Suppressor macrophage treated with lipopolysaccharide for 4 hours (primary cell): ENCODE measurements at regions not wholly inside any gene's neighbourhood (a gene's known extent, or its start where the extent isn't known, plus 50 kb on each side); places are given as distances from the start of the nearest gene placed in this dataset.
"Not testable (repeated sequence)": the region's sequence is repeated elsewhere in the genome, so short reads cannot be mapped to it uniquely, and the experiment has no call there.

Experiments
- DNase-seq: peaks from one replicate; pipeline ENCODE4 v3.0.0-alpha.2; 2020

DNA sequence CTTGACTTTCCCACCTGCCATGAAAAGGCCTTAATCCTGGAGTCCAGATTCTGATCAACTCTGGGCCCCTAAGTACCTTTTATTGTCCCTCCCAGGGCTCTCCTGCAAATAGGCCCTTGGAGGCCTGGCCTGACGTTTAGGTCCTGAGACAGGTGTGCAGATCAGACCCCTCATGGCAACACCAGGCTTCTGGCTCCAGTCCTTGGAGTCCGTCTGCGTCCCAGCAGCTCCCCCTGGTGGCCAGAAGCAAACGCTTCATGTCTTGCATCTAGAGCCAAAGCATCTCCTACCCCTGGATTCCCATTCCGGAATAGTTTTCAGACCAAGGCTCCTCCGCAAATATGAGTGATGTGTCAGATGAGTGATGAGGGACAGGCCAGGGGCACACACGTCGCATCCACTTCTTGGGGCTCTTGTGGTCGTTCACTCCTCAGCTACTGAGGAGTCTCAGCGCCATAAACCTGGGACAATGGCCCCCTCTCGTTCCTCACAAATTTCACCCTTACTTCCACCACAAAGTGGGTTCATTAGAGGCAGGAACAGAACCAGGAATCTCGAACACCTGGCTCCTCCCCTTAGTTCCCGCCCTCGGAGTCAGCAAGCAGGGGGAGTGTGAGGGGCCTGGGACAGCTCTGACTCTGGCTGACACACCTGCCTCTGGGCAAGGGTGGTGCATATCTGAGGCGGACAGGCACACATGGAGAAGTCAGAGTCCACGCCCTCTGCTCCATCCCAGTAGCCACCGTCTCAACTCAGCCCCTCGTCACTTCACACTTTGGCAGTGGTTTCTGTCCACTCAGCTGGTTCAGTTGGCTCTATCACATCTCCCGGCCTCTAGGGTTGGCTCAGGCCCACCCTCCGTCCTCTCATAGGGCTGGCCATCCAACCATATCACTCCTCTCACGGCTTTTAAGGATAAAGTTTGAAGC lies 77.9 kb upstream of the PWP1 start:
- DNase-seq = peak; percentile 87

DNA sequence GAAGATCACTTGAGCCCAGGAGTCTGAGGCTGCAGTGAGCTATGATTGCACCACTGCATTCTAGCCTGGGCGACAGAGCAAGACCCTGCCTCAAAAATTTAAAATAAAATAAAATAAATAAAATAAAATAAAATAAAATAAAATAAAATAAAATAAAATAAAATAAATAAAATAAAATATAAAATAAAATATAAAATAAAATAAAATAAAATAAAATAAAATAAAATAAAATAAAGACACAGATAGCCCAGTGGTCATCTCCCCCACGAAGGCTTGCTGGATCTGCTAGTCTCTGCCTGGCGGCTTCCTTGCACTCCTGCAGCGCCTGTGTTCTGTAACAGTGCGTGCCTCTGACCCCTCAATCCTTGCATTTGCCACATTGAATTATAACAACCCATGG lies 76.8 kb upstream of the PWP1 start:
- DNase-seq = not testable (repeated sequence)

DNA sequence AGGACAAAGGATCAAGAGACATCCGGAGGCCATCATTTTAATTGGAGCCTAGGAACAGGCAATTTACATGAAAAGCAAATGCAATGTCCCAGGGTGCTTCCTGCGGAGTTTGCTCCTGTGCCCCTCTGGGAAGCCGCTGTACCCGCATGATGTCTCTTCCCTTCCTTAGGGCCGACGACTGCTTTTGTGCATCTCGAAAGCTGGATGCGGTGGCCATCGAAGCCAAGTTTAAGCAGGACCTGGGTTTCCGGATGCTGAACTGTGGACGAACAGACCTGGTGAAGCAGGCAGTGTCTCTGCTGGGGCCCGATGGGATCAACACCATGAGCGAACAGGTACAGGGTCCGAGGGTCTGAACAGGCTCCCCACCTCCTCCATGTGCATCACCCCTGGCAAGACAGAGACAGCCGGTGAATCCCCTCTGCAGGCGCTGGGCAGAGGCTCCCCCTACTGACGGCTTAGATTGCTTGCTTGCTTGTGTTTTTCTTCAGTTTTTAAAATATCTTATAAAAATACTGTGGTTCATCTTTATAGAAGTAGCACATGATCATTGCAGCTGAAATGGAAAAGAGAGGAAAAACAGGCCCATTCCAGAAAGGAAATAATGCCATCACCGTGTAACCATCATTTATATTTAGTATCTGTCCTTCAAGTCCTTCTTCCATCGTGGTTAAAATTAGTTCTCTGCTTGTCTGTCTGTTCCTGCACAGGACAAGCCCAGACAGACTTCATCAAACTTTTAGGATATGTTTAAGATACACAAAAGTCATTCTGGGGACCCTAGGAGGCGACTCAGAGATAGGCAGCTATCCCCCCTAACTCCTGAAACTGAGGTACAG lies 75.4 kb upstream of the PWP1 start:
- peak; percentile 13 for DNase-seq

DNA sequence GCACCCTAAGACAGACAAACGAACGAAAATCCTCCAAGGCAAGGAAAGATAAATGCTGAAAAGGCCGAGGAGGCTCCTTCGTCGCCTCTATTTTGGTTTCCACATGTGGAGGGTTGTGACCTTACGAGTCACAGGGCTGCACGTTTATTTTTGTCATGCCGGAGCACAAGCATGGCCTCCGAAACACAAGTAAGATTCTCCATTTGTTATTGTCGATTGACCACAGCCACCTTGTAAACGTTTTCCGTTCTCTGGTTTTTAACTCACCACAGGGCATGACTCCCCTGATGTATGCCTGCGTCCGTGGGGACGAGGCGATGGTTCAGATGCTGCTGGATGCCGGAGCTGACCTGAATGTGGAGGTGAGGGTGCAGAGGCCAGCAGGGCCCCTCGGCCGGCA lies 73.1 kb upstream of the PWP1 start:
- no peak for DNase-seq

DNA sequence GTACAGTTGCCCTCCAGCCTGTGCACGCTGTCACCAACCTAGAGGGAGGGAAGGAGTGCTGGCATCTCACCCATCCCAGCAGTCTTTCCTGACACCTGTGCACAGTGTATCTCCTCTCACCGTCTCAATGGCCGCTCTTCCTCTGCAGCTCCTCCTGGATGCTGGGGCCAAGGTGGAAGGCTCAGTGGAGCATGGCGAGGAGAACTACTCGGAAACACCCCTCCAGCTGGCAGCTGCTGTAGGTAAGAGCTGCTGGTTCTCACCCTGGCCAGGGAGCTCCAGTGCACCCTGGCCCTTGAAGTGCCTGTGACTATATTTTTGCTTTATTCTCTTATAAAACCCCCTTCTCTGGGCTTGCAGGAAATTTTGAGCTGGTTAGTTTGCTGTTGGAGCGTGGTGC lies 68.7 kb upstream of the PWP1 start:
- no peak for DNase-seq

DNA sequence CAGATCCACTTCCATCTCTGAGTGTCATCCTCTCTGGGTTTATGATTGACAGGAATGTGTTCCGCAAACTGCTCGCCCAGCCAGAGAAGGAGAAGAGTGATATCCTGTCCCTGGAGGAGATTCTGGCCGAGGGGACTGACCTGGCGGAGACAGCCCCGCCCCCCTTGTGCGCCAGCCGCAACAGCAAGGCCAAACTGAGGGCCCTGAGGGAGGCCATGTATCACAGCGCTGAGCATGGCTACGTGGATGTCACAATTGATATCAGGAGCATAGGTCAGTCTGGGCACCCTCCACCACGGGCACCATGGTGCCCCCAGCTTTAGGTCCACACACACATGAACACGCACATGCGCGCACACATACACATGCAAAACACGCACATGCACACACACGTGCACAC lies 67.5 kb upstream of the PWP1 start:
- no peak for DNase-seq

DNA sequence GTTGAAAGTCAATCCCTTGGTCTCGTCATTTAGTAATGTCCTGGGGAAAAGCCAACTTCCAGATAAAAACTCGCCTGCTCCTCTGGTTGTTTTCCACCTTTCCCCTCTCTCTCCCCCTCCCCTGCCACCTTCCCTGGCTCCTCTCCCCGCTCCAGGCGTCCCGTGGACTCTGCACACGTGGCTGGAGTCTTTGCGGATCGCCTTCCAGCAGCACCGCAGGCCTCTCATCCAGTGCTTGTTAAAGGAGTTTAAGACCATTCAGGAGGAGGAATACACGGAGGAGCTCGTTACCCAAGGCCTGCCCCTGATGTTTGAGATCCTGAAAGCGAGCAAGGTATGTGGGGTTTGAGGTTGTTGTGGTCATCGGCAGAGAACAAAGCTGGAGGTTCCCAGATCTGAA lies 65.8 kb upstream of the PWP1 start:
- no peak for DNase-seq

DNA sequence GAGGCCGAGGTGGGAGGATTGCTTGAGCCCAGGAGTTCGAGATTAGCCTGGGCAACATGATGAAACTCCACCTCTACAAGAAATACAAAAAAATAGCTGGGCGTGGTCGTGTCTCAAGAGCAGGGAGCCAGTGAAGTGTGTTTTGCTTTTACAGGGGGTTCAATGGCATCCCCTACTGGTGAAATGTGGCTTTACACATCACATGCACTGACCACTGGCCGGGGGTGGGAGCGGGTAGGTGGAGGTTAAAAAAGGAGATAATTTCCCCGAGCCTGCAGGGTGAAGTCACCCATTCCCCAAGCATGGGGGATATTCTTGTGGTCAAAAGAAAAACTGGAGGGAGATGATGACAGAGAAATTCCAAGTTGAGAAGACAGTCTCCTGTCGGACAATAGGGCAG lies 63.6 kb upstream of the PWP1 start:
- peak; percentile 12 for DNase-seq

DNA sequence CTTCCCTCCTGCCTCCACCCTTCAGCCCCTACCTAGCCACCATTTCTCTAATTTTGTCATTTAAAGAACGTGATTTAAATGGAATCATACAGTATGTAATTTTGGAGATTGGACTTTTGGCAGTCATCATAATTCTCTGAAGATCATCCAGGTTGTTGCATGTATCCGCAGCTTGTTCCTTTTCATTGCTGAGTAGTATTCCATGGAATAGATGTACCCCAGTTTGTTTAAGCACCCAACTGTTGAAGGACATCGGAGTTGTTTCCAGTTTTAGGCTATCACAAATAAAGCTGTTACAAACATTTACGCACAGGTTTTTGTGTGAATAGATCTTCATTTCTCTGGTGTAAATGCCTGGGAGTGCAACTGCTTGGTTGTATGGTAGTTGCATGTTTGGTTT lies 61.1 kb upstream of the PWP1 start:
- no peak for DNase-seq

DNA sequence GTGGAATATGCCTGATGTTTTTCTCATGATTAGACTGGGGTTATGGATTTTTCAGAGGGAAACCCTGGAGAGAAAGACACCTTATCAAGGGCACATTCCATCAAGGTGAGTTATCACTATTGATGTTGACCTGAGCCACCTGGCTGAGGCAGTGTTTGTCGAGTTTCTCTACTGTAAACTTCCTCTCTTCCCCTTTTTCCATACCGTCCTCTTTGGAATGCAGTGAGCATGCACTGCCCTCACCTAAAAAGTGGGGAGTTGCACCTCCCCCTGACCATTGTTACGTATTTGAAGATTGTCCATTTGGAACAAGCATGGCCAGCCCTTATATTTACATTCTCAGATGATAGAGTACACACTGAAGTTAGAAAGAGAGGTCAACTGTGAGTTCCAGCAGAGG lies 53.9 kb upstream of the PWP1 start:
- no peak for DNase-seq

DNA sequence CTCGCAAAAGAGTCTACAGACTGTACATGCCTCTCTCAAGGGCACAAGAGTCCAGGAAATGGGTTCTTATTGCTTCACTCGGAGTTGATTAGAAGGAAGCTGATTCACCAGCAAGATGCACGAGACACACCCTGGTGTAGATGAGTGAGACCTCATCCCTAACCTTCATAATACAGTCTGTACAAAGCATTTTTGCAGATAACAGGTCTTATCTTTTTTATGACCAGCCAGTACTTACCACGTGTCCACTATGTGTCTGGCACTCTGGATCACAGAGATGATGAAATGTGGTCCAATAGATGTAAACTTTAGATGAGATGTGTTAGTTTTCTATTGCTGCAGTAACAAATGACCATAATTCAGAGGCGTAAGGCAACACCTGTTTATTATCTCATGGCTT lies 53.4 kb upstream of the PWP1 start:
- no peak for DNase-seq

DNA sequence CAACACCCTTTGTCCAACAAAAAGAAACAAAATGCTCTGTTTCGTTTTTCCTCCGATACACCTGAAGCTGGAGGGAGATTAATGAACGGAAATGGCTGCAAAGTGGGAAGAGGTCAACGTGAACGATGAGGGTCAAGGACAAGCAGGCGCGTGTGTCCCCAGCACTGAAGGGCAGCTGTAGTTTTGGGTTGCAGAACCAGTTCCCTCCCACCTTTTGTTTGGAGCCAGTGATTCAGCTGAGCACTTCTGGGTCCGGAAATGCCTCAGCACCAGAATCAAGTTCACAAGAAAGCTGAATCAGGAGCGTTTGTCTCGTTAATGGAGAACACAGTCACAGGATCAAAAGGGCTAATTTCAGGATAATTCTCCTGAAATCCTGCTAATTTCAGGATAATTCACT lies 51.1 kb upstream of the PWP1 start:
- DNase-seq = no peak

DNA sequence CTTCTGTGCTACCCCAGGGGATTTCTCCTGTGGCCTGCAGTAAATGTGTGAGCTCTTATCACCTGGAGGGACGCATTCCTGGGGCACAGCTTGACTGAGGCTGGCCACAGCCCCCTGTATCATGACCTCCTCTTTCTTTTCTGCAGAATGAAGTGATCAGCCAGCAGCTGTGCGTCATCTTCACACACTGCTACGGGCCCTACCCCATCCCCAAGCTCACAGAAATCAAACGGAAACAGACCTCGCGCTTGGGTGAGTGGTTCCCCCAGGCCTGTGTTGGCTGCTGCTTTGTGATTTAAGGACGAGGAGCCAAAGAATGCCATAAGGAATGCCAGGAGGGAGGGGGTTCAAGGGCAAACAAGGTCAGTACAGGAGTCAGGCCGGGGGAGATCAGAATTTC lies 50.5 kb upstream of the PWP1 start:
- no peak for DNase-seq
